Embryonic facial prominence (tissue), 1 donor: ENCODE measurements at regions not wholly inside any gene's neighbourhood (a gene's known extent, or its start where the extent isn't known, plus 50 kb on each side); places are given as distances from the start of the nearest gene placed in this dataset.
A peak's percentile ranks its signal among the peaks of the same experiment; 100 is the strongest.

Source experiments
- DNase-seq: peaks from one replicate; pipeline ENCODE4 v3.0.0-alpha.2; 2016; ENCODE audit errors: extremely low spot score

DNA sequence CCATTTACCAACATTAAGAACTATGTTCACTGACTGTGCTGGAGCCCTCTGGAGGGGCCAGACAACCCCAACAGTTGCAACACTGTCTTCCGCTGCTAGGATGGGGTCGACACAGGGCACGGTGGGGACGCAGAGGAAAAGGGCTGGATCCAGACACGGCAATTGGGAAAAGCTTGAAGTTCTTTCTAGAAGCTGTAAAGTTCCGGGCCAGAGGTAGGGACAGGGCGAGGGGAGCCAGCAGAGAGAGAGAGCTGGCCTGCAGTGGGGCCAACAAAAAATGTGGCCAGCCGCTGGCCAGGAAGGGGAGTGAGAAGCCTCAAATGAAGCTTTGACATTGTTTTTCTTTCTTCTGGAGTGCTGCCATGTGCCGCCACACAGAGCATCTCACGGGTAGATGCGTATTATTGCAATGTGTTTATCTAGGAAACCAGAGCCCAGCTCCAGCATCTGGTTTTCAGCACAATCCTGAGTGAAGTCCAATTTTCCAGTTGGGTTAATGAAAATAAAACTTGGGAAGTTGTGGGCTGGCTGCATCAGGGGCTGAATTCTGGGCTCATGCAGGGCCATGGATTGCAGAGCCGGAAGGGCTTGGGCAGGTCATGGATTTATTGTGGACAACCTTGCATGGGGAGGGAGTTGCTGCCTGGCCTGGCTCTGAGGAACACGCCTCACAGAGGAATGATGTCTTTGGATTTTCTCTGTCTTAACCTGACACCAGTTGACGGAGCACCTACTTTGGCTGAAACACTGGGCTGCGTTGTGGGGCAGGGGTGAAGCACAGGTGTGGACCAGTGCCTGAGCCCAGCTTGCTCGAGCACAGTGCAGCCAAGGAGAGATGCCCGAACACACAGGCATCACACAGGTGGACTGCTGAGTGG lies 67.6 kb upstream of the AMPD3 start:
- peak; percentile 45 for DNase-seq

DNA sequence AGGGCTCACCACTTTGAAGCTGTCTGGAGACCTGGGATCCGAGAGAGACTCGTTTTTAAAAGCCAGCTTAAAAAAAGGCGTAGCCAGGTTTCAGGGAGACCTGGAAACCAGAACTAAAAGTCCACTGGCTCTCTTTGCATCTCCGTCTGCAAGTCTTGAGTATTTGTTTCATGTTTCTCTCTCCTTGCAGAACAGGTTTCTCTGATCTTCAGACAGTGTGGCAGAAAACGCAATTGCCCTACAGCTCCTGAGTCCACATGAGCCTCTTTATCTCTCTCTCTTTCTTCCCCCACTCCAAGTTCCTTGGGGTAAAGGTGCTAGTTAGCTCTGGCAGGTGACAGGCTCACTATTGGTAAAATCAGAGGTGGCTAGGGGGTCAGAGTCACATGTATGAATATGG lies 67.0 kb upstream of the AMPD3 start:
- DNase-seq = no peak

DNA sequence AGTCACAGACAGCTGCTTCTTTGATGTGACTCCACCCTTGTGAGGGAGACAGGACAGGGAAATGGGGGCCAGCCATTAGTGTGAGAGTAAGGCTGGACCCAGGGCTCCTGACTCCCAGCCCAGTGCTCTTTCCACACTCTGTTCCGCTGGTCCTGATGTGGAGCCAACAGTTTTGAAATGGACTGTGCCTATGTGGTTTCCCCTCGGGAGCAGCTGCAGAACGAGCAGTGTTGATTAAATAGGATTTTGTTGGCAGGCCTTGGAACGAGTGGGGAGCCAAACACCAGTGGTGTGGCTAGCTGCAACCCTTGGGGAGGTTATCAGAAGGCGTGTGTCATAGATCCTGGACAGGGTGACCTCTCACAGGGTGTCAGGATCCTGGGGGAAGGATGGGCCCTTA lies 66.5 kb upstream of the AMPD3 start:
- no peak for DNase-seq

DNA sequence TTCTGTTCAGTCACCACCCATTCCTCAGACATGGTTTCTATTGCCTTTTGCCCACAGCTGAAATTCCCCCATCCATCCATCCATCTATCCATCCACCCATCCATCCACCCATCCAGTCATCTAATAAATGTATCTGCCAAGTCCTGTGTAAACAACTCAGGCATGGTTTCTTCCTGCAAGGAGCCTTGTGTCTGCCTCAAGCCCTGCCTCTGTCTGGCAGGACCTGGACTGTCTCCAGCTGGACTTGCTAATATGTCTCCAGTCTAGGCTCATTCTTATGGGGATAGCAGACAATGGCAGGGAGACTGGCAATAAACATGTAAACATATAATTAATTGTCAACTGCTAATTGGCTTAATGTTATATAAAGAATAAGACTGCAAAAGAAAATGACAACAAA lies 64.7 kb upstream of the AMPD3 start:
- no peak for DNase-seq

DNA sequence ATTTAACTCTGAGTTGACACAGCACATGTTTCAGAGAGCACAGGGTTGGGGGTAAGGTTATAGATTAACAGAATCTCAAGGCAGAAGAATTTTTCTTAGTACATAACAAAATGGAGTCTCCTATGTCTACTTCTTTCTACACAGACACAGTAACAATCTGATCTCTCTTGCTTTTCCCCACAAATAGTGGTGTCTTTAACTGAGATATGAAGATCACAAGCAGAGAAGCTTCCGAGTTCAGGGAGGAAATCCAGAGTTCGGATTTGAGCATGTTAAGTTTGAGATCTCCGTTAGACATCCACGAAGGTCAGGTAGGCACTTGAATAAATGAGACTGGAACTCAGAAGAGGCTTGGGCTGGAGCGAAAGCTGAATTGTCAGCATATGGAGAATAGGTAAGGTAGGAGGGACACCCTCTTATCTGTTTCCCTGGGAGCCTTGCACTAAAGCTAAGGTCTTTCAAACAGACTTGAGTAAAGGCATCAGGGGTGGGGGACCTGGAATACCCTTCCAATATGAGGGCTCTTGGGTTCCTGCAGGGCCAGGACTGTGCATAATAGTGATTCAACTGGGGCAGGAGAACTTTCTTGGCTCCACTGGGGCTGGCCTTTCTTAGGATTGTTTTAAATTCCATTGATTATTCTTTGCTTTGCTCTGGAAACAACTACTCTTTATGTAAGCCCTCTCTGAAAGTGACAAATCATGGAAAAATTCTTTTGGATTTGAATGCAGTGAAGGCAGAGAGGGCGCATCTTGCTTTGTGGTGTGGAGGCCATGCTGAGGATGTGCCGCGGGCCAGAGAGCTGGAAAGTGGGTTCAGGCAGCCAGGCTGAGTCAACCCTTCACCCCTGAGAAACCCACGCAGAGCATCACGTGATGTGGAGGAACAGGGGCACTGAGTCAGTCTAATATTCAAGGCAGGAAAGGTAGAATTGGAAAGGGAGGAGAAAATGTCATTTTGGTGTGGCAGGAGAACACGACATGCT lies 62.7 kb upstream of the AMPD3 start:
- DNase-seq = no peak

DNA sequence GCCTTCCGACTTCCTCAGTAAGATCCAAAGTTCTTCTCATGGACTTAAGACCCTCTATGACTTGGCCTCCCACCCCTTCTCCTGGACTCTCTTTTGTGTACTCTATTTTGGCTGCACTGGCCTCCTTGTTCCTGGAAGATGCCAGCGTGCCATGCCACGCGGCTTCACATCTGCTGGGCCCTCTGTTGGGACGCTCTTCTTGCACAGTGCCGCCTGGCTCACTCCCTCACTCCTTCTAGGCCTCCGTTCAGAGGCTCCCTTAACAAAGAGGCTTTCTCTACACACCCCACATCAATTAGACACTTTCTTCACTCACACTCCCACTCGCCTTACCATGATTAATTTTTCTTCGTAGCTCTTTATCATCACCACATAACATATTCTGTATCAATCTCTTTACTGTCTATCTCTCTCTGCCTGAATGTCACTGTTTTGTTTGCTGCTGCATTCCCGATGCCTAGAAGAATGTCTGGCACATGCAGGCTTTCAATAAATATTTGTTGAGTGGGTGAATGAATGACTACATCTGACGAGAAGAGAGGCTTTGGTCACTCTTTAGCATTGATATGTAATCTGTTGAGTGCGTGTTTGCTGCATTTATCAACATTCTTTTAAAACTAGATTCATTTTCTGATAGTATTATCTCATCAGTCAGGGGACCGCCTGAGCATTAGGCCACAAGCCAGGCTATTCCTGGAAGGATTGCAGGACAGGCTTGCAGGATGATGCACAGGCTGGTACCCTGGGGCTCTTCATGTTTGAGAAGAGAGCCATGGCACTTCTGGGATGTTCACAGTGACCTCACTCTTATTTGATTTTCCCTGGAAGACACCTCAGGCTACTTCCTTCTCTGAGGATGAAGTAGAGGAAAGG lies 60.6 kb upstream of the AMPD3 start:
- DNase-seq = no peak

DNA sequence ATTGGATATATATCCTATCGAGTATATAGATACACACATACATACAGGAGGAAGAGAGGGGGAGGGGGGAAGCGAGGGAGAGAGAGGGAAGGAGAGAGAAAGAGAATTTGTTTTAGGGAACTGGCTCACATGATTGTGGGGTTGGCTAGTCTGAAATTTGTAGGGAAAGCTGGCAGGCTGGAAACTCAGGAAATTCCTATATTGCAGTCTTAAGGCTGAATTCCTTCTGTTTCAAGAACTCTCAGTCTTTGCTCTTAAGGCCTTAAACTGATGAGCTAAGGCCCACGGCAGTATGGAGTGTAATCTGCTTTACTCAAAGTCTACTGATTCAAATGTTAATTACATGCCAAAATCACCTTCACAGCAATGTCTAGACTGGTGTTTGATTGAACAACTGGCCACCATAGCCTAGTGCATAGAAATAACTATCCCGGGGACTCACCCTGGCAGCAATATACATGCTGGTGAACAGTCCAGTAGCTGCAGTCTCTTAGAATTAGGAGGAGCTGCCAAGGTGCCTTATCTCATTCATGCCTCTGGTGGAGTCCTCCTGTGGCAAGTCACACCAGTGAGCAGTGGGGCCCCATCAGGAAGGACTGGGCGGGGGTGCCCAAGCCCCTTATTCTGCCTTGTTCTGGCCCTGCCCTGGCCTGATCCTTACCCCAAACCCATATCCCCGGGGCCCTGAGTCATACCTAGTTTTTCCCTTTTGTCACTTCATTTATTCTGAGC lies 59.7 kb upstream of the AMPD3 start:
- DNase-seq = no peak

DNA sequence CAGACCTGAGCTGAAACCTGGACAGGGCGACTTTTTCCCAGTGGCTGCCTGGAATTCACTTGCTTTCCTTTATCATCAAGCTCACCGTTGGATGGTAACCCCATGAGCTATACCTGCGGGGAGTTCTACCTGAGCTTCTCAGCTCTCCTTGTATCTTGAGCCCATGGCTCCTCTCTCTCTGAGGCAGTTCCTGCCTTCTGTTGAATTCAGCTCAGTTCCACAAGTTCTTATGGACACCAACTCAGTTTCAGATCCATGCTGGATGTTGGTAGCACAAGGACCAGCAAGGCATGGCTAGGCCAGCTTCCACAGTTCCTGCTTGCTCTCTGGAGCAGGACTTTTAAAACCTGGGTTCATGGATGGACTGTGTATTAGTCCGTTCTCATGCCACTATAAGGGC lies 58.3 kb upstream of the AMPD3 start:
- no peak for DNase-seq

DNA sequence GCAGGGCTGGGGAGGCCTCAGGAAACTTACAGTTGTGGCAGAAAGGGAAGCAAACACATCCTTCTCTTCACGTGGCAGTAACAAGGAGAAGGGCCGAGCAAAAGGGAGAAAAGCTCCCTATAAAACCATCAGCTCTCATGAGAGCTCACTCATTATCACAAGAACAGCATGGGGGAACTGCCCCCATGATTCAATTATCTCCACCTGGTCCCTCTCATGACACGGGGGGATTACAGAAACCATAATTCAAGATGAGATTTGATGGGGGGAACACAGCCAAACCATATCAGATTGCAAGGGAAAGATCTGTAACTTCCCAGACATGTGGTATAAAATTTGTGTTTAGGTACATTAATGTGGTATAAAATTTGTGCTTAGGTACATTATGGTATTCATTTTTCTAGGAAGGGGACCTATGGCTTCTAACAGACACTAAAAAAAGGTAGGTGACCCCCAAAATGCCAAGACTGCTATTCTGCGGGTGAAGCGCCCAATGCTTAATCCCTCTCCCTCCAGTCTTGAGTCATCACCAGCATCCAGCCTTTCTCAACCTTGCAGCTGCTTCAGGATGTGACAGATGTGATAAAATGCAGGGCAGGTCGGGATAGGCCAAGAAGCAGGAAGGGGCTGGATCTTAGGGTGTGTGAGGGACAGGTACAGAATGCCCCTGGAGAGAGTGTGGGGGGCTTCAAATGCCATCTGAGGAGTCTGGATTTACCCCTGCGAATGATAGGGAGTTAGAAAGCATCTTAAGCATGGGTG lies 57.7 kb upstream of the AMPD3 start:
- no peak for DNase-seq

DNA sequence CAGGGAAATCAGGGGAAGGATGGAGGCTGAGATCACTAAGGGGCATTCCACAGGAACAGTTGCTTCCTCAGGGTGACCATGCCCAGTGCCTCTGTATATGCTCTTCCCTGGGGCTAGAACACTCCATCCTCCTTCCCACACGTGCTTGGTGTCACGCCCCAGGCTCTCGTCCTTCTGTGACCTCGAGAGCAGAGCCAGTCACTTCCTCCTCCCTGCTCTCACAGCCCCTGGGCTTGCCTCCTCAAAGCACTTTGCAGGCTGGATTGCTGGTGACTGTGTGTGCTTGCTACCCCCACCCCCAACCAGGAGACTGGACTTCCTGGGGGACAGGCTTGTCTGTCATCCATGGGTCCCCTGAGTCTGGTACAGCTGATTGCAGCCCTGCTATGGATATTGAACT lies 56.5 kb upstream of the AMPD3 start:
- no peak for DNase-seq

DNA sequence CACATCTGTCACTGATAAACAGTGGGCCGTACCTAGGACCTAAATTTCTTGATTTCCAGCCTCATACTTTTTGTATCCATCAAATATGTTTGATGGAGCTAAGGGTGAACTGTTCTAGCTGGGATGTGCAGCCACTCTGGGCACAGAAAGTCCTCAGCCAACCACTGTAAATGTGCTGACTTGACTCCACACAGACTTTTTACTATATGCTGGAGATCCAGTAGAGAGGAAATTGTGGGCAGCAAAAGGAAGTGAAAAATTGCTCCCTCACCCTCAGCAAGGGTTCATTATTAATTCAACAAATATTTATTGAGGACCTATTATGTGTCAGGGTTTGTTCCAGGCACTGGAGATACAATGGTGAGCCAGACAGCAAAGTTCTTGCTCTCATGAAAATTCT lies 54.2 kb upstream of the AMPD3 start:
- DNase-seq = no peak

DNA sequence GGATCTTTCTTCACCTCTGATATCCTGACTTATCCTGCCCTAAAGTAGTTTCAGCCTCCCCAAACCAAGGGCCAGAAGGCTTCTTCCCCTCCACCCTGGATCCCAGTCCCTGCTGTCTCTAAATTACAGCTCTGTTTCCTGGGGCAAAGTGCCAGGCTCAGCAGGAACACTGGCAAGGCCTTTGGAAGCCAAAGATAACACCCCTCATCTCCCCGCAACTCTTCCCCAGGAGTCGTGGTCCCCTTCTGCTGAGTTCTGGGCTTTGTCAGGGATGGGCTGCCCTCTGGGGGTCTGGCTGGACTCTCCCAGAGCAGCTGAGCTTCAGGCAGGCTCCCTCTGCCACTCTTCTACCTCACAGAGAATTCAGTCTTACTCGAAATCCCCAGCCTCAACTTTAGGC lies 53.8 kb upstream of the AMPD3 start:
- no peak for DNase-seq

DNA sequence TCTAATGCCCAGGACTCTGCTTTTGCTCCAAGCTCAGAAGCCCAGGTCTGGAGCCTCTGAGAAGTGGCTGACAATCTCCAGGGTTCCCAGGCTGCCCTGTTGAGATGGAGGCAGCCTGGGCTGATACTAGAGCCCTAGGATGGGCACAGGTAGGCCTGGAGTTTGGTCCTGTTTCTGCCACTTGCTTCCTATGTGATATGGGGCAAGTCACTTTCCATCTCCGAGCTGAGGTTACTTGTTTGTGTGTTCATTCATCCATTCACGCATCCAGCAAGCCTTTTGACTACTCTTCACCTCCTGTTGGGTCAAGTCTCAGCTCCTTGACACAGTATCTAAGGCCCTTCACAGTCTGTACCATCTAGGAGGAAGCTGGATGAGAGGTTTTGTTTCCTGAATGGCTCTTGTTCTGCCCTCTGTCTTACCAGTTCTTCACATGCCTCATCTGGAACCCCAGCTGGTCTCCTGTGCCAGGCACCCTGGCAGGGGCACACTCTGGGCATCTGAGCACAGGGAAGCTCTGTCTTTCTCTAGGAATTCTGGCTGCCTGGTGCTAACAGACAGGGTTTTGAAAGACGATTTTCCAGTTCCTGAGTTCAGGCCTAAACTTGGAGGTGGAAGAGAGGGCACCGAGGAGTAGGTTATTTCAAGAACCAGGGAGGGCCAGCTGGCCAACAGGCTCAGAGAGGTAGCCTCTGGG lies 53.2 kb upstream of the AMPD3 start:
- DNase-seq = no peak
